Uterus (tissue), 2 donors: ENCODE measurements at regions not wholly inside any gene's neighbourhood (a gene's known extent, or its start where the extent isn't known, plus 50 kb on each side); places are given as distances from the start of the nearest gene placed in this dataset.

ENCODE experiments used
- POLR2A ChIP-seq, 2 donors: fragments of 450-650 bp; IDR thresholded peaks; one replicate each; pipeline ENCODE4 v1.6.1; 2016; ENCODE audit warnings: antibody characterized with exemption in 2 of 2, mild to moderate bottlenecking in 1 of 2, moderate library complexity in 1 of 2
- TF ChIP-seq, protein P1 (sequence below), 4 experiments: fragments of 200-600 bp in 2 of 4; fragments of 450-650 bp in 2 of 4; sonication (generic) in 2 of 4; IDR thresholded peaks; one replicate each; pipeline ENCODE4 v1.5.1; 2016 to 2019; ENCODE audit warnings: antibody characterized with exemption in 4 of 4, mild to moderate bottlenecking in 2 of 4, moderate library complexity in 1 of 4

DNA sequence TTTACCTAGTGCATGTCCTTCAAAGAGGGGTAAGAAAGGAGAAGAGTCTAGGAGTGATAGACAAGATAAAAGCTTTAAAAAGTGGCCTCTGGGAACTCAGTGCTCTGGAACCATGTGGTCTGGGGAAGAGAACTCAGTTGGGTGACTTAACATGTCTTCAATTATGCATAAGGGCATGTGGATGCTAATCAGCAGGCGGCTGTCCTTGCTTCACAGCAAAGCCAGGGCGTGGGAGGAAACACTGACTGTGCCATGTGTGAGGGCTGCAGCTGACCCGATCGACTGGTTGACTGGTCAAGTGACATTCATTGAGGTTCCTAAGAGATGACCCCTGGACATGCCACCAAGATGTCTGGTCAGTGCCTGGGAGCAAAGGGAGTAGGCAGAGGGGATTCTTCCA is 1053.8 kb downstream of the BCL11B start:
- TF ChIP-seq, protein P1, sequence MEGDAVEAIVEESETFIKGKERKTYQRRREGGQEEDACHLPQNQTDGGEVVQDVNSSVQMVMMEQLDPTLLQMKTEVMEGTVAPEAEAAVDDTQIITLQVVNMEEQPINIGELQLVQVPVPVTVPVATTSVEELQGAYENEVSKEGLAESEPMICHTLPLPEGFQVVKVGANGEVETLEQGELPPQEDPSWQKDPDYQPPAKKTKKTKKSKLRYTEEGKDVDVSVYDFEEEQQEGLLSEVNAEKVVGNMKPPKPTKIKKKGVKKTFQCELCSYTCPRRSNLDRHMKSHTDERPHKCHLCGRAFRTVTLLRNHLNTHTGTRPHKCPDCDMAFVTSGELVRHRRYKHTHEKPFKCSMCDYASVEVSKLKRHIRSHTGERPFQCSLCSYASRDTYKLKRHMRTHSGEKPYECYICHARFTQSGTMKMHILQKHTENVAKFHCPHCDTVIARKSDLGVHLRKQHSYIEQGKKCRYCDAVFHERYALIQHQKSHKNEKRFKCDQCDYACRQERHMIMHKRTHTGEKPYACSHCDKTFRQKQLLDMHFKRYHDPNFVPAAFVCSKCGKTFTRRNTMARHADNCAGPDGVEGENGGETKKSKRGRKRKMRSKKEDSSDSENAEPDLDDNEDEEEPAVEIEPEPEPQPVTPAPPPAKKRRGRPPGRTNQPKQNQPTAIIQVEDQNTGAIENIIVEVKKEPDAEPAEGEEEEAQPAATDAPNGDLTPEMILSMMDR (IDR thresholded peaks at IDR 0.05): no peak
- no peak for TF ChIP-seq POLR2A (IDR thresholded peaks at IDR 0.05)
